A673 (cell line): ENCODE measurements at regions not wholly inside any gene's neighbourhood (a gene's known extent, or its start where the extent isn't known, plus 50 kb on each side); places are given as distances from the start of the nearest gene placed in this dataset.

Experiments
- BruUV-seq: library from RNA; stranded (reverse); fragments of 400-500 nt; replicated peaks from 2 replicates; lab custom pipeline; 2021; lab: Mats Ljungman, UMichigan
- CTCF ChIA-PET: fragments of 300-600 bp; sonication (Branson Sonifier 250); formaldehyde crosslinking; loops from one replicate; lab custom pipeline; 2022; ENCODE audit warnings: antibody characterized with exemption; lab: Charles Lee
- POLR2A ChIA-PET: fragments of 300-600 bp; sonication (Branson Sonifier 250); formaldehyde crosslinking; loops from one replicate; lab custom pipeline; 2022; ENCODE audit warnings: antibody characterized with exemption; ENCODE audit not compliant: low non-redundant PET; lab: Charles Lee
- DNase-seq: peaks from one replicate; pipeline ENCODE4 v3.0.0-alpha.2; 2015; ENCODE audit warnings: low spot score
- H3K27ac ChIP-seq: fragments of 200-600 bp; sonication (generic); 2 replicates; pipeline ENCODE4 v1.5.1; 2016; ENCODE audit warnings: mixed run types, low read depth, mild to moderate bottlenecking, mixed read lengths, antibody characterized with exemption, low read length; ENCODE audit not compliant: poor library complexity, severe bottlenecking
- H3K27me3 ChIP-seq: fragments of 200-600 bp; sonication (generic); replicated peaks from 2 replicates; pipeline ENCODE4 v1.6.1; 2017; ENCODE audit warnings: mixed run types, low read depth, mild to moderate bottlenecking, mixed read lengths, antibody characterized with exemption, low read length; ENCODE audit not compliant: insufficient read depth, poor library complexity
- H3K36me3 ChIP-seq: fragments of 200-600 bp; sonication (generic); 2 replicates; pipeline ENCODE4 v1.6.1; 2016; ENCODE audit warnings: mixed run types, mild to moderate bottlenecking, mixed read lengths, antibody characterized with exemption, low read length; ENCODE audit not compliant: insufficient read depth, poor library complexity, severe bottlenecking
- H3K4me1 ChIP-seq: fragments of 200-600 bp; sonication (generic); 2 replicates; pipeline ENCODE4 v1.6.1; 2017; ENCODE audit warnings: mixed run types, mild to moderate bottlenecking, mixed read lengths, antibody characterized with exemption, low read length; ENCODE audit not compliant: insufficient read depth, poor library complexity, severe bottlenecking
- H3K4me3 ChIP-seq: fragments of 200-600 bp; sonication (generic); 2 replicates; pipeline ENCODE4 v1.5.1; 2016; ENCODE audit warnings: low read depth, mixed run types, mild to moderate bottlenecking, mixed read lengths, low read length; ENCODE audit not compliant: poor library complexity, severe bottlenecking
- H3K9me3 ChIP-seq: fragments of 200-600 bp; sonication (generic); 2 replicates; pipeline ENCODE4 v1.6.1; 2016; ENCODE audit warnings: mixed run types, low read depth, mild to moderate bottlenecking, mixed read lengths, antibody characterized with exemption, low read length; ENCODE audit not compliant: poor library complexity, severe bottlenecking
- EZH2 ChIP-seq: fragments of 200-600 bp; sonication (generic); IDR thresholded peaks from 2 replicates; pipeline ENCODE4 v1.6.1; 2017; ENCODE audit warnings: borderline replicate concordance, low read depth, mild to moderate bottlenecking, mixed read lengths, antibody characterized with exemption, low read length; ENCODE audit not compliant: poor library complexity, severe bottlenecking
- intact Hi-C: fragments of 100-400 bp; cut with micrococcal nuclease; formaldehyde crosslinking; loops from one replicate; pipeline ENCODE4 v1.10.0; 2022; ENCODE audit not compliant: unreplicated experiment
- TF ChIP-seq, protein P1 (sequence below): fragments of 300-800, 200-600 bp; sonication (generic); conservative IDR thresholded peaks from 2 replicates; pipeline ENCODE4 v1.5.1; 2017; ENCODE audit warnings: low read depth, mild to moderate bottlenecking, antibody characterized with exemption, low read length, moderate library complexity, mixed read lengths

GRCh38 chr16:63481060-63481459 lies 1444.8 kb upstream of the CDH8 start:
- no TSS peak for BruUV-seq
- ChIA-PET CTCF (no interaction called here), POLR2A (no interaction called here)
- intact Hi-C loops: no loop called here
- no peaks in the 10 kb centered on the region for H3K27me3 ChIP-seq
- no peak overlapping the region for H3K27ac ChIP-seq
- DNase-seq: no peak
- no peaks in the 10 kb centered on the region for H3K4me1 ChIP-seq
- no peak overlapping the region for H3K4me3 ChIP-seq
- TF ChIP-seq, protein P1, sequence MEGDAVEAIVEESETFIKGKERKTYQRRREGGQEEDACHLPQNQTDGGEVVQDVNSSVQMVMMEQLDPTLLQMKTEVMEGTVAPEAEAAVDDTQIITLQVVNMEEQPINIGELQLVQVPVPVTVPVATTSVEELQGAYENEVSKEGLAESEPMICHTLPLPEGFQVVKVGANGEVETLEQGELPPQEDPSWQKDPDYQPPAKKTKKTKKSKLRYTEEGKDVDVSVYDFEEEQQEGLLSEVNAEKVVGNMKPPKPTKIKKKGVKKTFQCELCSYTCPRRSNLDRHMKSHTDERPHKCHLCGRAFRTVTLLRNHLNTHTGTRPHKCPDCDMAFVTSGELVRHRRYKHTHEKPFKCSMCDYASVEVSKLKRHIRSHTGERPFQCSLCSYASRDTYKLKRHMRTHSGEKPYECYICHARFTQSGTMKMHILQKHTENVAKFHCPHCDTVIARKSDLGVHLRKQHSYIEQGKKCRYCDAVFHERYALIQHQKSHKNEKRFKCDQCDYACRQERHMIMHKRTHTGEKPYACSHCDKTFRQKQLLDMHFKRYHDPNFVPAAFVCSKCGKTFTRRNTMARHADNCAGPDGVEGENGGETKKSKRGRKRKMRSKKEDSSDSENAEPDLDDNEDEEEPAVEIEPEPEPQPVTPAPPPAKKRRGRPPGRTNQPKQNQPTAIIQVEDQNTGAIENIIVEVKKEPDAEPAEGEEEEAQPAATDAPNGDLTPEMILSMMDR: no peak
- TF ChIP-seq EZH2: no peak
- no peaks in the 10 kb centered on the region for H3K9me3 ChIP-seq
- no peaks in the 10 kb centered on the region for H3K36me3 ChIP-seq

GRCh38 chr16:63473725-63474124 lies 1437.5 kb upstream of the CDH8 start:
- no peaks in the 10 kb centered on the region for H3K4me1 ChIP-seq
- ChIA-PET CTCF (no interaction called here), POLR2A (no interaction called here)
- no peaks in the 10 kb centered on the region for H3K36me3 ChIP-seq
- intact Hi-C loops: no loop called here
- no peaks in the 10 kb centered on the region for H3K27me3 ChIP-seq
- no peak overlapping the region for H3K27ac ChIP-seq
- DNase-seq: no peak
- TF ChIP-seq, protein P1: no peak
- no peak for TF ChIP-seq EZH2
- H3K4me3 ChIP-seq: no peak overlapping the region
- no peaks in the 10 kb centered on the region for H3K9me3 ChIP-seq
- no TSS peak for BruUV-seq

DNA sequence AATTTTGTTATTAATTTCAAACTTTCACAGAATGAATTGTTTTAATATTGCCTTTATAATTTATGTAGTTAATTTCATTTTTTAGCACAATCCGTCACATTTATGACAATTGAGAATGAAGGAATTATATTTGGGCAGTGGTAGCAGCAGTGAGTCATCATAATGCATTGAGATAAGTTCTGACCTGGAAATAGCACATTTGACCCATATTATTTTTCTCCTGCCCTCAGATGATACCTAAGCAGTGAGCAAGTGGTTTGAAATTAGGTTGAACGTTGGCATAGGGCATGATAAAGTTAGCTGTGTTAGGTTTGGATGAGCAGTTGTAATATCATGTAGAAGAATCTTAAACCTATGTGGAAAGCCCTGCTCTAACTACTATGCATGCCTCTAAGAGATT lies 1431.3 kb upstream of the CDH8 start:
- DNase-seq: no peak
- ChIA-PET CTCF (no interaction called here), POLR2A (no interaction called here)
- Histone ChIP-seq H3K27me3 (no peaks in the 10 kb centered on the region), H3K27ac (no peak overlapping the region), H3K4me3 (no peak overlapping the region), H3K4me1 (no peaks in the 10 kb centered on the region), H3K9me3 (no peaks in the 10 kb centered on the region), H3K36me3 (no peaks in the 10 kb centered on the region)
- intact Hi-C loops: no loop called here
- TF ChIP-seq EZH2: no peak
- TF ChIP-seq, protein P1: no peak
- BruUV-seq: no TSS peak
